ENCODE measurements at regions not wholly inside any gene's neighbourhood (a gene's known extent, or its start where the extent isn't known, plus 50 kb on each side); places are given as distances from the start of the nearest gene placed in this dataset.

- Histone ChIP-seq H3K4me1 (ENCODE audit: control insufficient read depth, low read length) (no peaks in the 10 kb centered on the region), H3K27ac (ENCODE audit: low read depth, low read length) (no peak overlapping the region), H4K20me1 (ENCODE audit: control insufficient read depth, insufficient read depth, low read depth, low read length) (no peaks in the 10 kb centered on the region), H3K36me3 (ENCODE audit: control insufficient read depth, low read length) (no peaks in the 10 kb centered on the region), H3K9me3 (ENCODE audit: control insufficient read depth, insufficient read depth, low read length) (no peaks in the 10 kb centered on the region), H3K9me2 (replicated peaks; ENCODE audit: control insufficient read depth, low read length) (no peaks in the 10 kb centered on the region), H3K27me3 (ENCODE audit: control insufficient read depth, low read length) (no peaks in the 10 kb centered on the region), H3K79me2 (ENCODE audit: control insufficient read depth, low read length) (no peaks in the 10 kb centered on the region), H3F3A (ENCODE audit: control insufficient read depth, insufficient read depth) (no peaks in the 10 kb centered on the region), H3K4me2 (ENCODE audit: low read length) (no peak overlapping the region), H3K4me3 (ENCODE audit: low read length) (no peak overlapping the region)
- TF ChIP-seq EZH2phosphoT487 (IDR thresholded peaks at IDR 0.05; ENCODE audit: borderline replicate concordance, low read length) (no peak), CTCF (IDR thresholded peaks at IDR 0.05; ENCODE audit: low read depth, low read length, poor library complexity, severe bottlenecking) (no peak)
Measured at GRCh38 chr3:158882445-158882844, 80.6 kb downstream of the MFSD1 start.

GRCh38 chr3:158896729-158897128 is 94.9 kb downstream of the MFSD1 start:
- H3K9me3 ChIP-seq (ENCODE audit: control insufficient read depth, insufficient read depth, low read length) = no peaks in the 10 kb centered on the region
- no peaks in the 10 kb centered on the region for H3K27me3 ChIP-seq (ENCODE audit: control insufficient read depth, low read length)
- no peaks in the 10 kb centered on the region for H3K4me1 ChIP-seq (ENCODE audit: control insufficient read depth, low read length)
- H3F3A ChIP-seq (ENCODE audit: control insufficient read depth, insufficient read depth) = no peaks in the 10 kb centered on the region
- no peak overlapping the region for H3K4me3 ChIP-seq (ENCODE audit: low read length)
- H3K9me2 ChIP-seq (replicated peaks; ENCODE audit: control insufficient read depth, low read length) = no peaks in the 10 kb centered on the region
- H4K20me1 ChIP-seq (ENCODE audit: control insufficient read depth, insufficient read depth, low read depth, low read length) = no peaks in the 10 kb centered on the region
- no peak overlapping the region for H3K27ac ChIP-seq (ENCODE audit: low read depth, low read length)
- H3K36me3 ChIP-seq (ENCODE audit: control insufficient read depth, low read length) = no peaks in the 10 kb centered on the region
- no peak overlapping the region for H3K4me2 ChIP-seq (ENCODE audit: low read length)
- no peak for TF ChIP-seq EZH2phosphoT487 (IDR thresholded peaks at IDR 0.05; ENCODE audit: borderline replicate concordance, low read length)
- TF ChIP-seq CTCF (IDR thresholded peaks at IDR 0.05; ENCODE audit: low read depth, low read length, poor library complexity, severe bottlenecking) = no peak
- H3K79me2 ChIP-seq (ENCODE audit: control insufficient read depth, low read length) = no peaks in the 10 kb centered on the region

GRCh38 chr3:158906749-158907148 is 104.9 kb downstream of the MFSD1 start:
- no peaks in the 10 kb centered on the region for H3K27me3 ChIP-seq (ENCODE audit: control insufficient read depth, low read length)
- H3K9me2 ChIP-seq (replicated peaks; ENCODE audit: control insufficient read depth, low read length) = no peaks in the 10 kb centered on the region
- H3F3A ChIP-seq (ENCODE audit: control insufficient read depth, insufficient read depth) = no peaks in the 10 kb centered on the region
- no peak overlapping the region for H3K27ac ChIP-seq (ENCODE audit: low read depth, low read length)
- H3K9me3 ChIP-seq (ENCODE audit: control insufficient read depth, insufficient read depth, low read length) = no peaks in the 10 kb centered on the region
- H3K79me2 ChIP-seq (ENCODE audit: control insufficient read depth, low read length) = no peaks in the 10 kb centered on the region
- TF ChIP-seq EZH2phosphoT487 (IDR thresholded peaks at IDR 0.05; ENCODE audit: borderline replicate concordance, low read length) (no peak), CTCF (IDR thresholded peaks at IDR 0.05; ENCODE audit: low read depth, low read length, poor library complexity, severe bottlenecking) (no peak)
- H3K4me1 ChIP-seq (ENCODE audit: control insufficient read depth, low read length) = no peaks in the 10 kb centered on the region
- no peak overlapping the region for H3K4me3 ChIP-seq (ENCODE audit: low read length)
- H3K4me2 ChIP-seq (ENCODE audit: low read length) = no peak overlapping the region
- no peaks in the 10 kb centered on the region for H3K36me3 ChIP-seq (ENCODE audit: control insufficient read depth, low read length)
- H4K20me1 ChIP-seq (ENCODE audit: control insufficient read depth, insufficient read depth, low read depth, low read length) = no peaks in the 10 kb centered on the region

Data from DOHH2 (cell line).